ENCODE measurements at regions not wholly inside any gene's neighbourhood (a gene's known extent, or its start where the extent isn't known, plus 50 kb on each side); places are given as distances from the start of the nearest gene placed in this dataset.
"Not testable (repeated sequence)": the region's sequence is repeated elsewhere in the genome, so short reads cannot be mapped to it uniquely, and the experiment has no call there.

- no peaks in the 10 kb centered on the region for H4K20me1 ChIP-seq
Measured at GRCh38 chr6:92114797-92115196, 1304.6 kb downstream of the EPHA7 start.

GRCh38 chr6:92114091-92114675, 1305.2 kb downstream of the EPHA7 start:
- Histone ChIP-seq H3K36me3 (no peaks in the 10 kb centered on the region), H3K4me3 (no peak overlapping the region), H3K9ac (no peak overlapping the region), H3K27ac (no peak overlapping the region), H3K4me1 (peaks cover 0 to 41% (median 13%) of the 10 kb centered on the region in 10 experiments; a peak in 11 of 20 replicates), H4K20me1 (no peaks in the 10 kb centered on the region), H3K4me2 (no peak overlapping the region), H3K9me3 (replicated peaks in 1 of 11) (peaks cover 0 to 8% (median 0%) of the 10 kb centered on the region in 11 experiments; a peak in 8 of 22 replicates), H3K27me3 (no peaks in the 10 kb centered on the region)
- TF ChIP-seq Cebpa-rat (IDR thresholded peaks at IDR 0.05) = no peak

More at GRCh38 chr6:92114797-92115196, 1304.6 kb downstream of the EPHA7 start:
- Histone ChIP-seq H3K4me1 (peaks cover 0 to 35% (median 10%) of the 10 kb centered on the region in 10 experiments; a peak in 11 of 20 replicates), H3K9ac (no peak overlapping the region), H3K36me3 (no peaks in the 10 kb centered on the region), H3K9me3 (replicated peaks in 1 of 11) (peaks cover 0 to 2% (median 0%) of the 10 kb centered on the region in 11 experiments; a peak in 7 of 22 replicates), H3K4me2 (no peak overlapping the region), H3K4me3 (no peak overlapping the region), H3K27me3 (no peaks in the 10 kb centered on the region), H3K27ac (no peak overlapping the region)
- no peak for TF ChIP-seq Cebpa-rat (IDR thresholded peaks at IDR 0.05)

GRCh38 chr6:92111386-92111785, 1308.0 kb downstream of the EPHA7 start:
- Histone ChIP-seq H3K9me3 (replicated peaks in 1 of 11) (peaks cover 0 to 27% (median 0%) of the 10 kb centered on the region in 11 experiments; a peak in 9 of 22 replicates), H3K4me2 (peak overlapping the region in 5 of 11 experiments; percentile 17 to 81 (median 63); a peak in 7 of 22 replicates), H3K9ac (0 out of 22 replicates have a peak overlapping the region, but pooled peaks of 1 of the 11 experiments have one; percentile 24), H4K20me1 (no peaks in the 10 kb centered on the region), H3K27me3 (no peaks in the 10 kb centered on the region), H3K4me3 (no peak overlapping the region), H3K36me3 (no peaks in the 10 kb centered on the region), H3K27ac (peak overlapping the region in 6 of 11 experiments; percentile 43 to 90 (median 76); a peak in 10 of 22 replicates), H3K4me1 (peaks cover 0 to 42% (median 13%) of the 10 kb centered on the region in 10 experiments; a peak in 11 of 20 replicates)
- no peak for TF ChIP-seq Cebpa-rat (IDR thresholded peaks at IDR 0.05)

- Histone ChIP-seq H3K36me3 (no peaks in the 10 kb centered on the region), H3K4me3 (no peak overlapping the region), H3K27me3 (no peaks in the 10 kb centered on the region), H3K9me3 (replicated peaks in 1 of 11) (peaks cover 0 to 30% (median 0%) of the 10 kb centered on the region in 11 experiments; a peak in 9 of 22 replicates), H3K27ac (peak overlapping the region in 7 of 11 experiments; percentile 17 to 90 (median 76); a peak in 13 of 22 replicates), H4K20me1 (no peaks in the 10 kb centered on the region), H3K4me2 (peak overlapping the region in 6 of 11 experiments; percentile 14 to 81 (median 62); a peak in 10 of 22 replicates), H3K4me1 (peaks cover 0 to 36% (median 13%) of the 10 kb centered on the region in 10 experiments; a peak in 11 of 20 replicates), H3K9ac (peak overlapping the region in 5 of 11 experiments; percentile 13 to 69 (median 35); a peak in 7 of 22 replicates)
- no peak for TF ChIP-seq Cebpa-rat (IDR thresholded peaks at IDR 0.05)
Measured at GRCh38 chr6:92110403-92110802, 1309.0 kb downstream of the EPHA7 start.

DNA sequence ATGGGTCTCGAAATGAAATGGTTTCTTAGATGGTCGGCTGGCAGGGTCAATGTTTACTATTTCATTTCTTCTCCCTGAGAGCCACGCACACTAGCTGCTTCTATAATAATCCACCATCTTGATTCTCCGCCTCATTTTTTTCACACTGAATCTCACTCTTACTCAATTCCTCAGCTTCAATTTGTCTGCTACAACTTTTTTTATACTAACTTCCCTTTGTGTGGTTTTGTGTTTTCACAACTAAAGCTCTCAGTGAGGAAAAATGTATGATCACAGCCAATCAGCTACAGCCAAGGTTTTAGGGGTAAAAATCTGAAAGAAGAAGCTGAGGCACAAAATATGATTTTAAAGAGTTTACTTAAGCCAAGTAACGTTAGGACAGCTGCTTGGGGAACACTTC, 1309.4 kb downstream of the EPHA7 start:
- peak overlapping the region in 6 of 11 experiments; percentile 14 to 81 (median 62); a peak in 12 of 22 replicates for H3K4me2 ChIP-seq
- H3K27me3 ChIP-seq = no peaks in the 10 kb centered on the region
- peak overlapping the region in 5 of 11 experiments; percentile 13 to 69 (median 35); a peak in 7 of 22 replicates for H3K9ac ChIP-seq
- peaks cover 0 to 34% (median 0%) of the 10 kb centered on the region in 11 experiments; a peak in 9 of 22 replicates for H3K9me3 ChIP-seq (replicated peaks in 1 of 11)
- H4K20me1 ChIP-seq = no peaks in the 10 kb centered on the region
- peak overlapping the region in 6 of 11 experiments; percentile 50 to 90 (median 76); a peak in 13 of 22 replicates for H3K27ac ChIP-seq
- peaks cover 0 to 36% (median 13%) of the 10 kb centered on the region in 10 experiments; a peak in 11 of 20 replicates for H3K4me1 ChIP-seq
- TF ChIP-seq Cebpa-rat (IDR thresholded peaks at IDR 0.05) = peak in 1 of 11 experiments; percentile 15; a peak in 2 of 22 replicates
- no peaks in the 10 kb centered on the region for H3K36me3 ChIP-seq
- H3K4me3 ChIP-seq = no peak overlapping the region

- peak overlapping the region in 1 of 11 experiments; percentile 15; a peak in 1 of 22 replicates for H3K9ac ChIP-seq
- H3K4me2 ChIP-seq = peak overlapping the region in 5 of 11 experiments; percentile 56 to 81 (median 63); a peak in 10 of 22 replicates
Measured at GRCh38 chr6:92109256-92109655, 1310.1 kb downstream of the EPHA7 start.

GRCh38 chr6:92086750-92087149, 1332.6 kb downstream of the EPHA7 start:
- peaks cover 3 to 19% (median 8%) of the 10 kb centered on the region in 11 experiments; a peak in 11 of 22 replicates for H3K9me3 ChIP-seq (replicated peaks in 1 of 11)
- TF ChIP-seq Cebpa-rat (IDR thresholded peaks at IDR 0.05) = no peak
- H4K20me1 ChIP-seq = no peaks in the 10 kb centered on the region
- H3K4me2 ChIP-seq = no peak overlapping the region
- H3K4me1 ChIP-seq = peaks cover 7 to 12% (median 9%) of the 10 kb centered on the region in 10 experiments; a peak in 19 of 20 replicates
- no peak overlapping the region for H3K4me3 ChIP-seq
- H3K9ac ChIP-seq = no peak overlapping the region
- H3K36me3 ChIP-seq = no peaks in the 10 kb centered on the region
- H3K27ac ChIP-seq = no peak overlapping the region
- H3K27me3 ChIP-seq = no peaks in the 10 kb centered on the region

More at GRCh38 chr6:92109256-92109655, 1310.1 kb downstream of the EPHA7 start:
- H3K36me3 ChIP-seq = no peaks in the 10 kb centered on the region
- H3K9me3 ChIP-seq (replicated peaks in 1 of 11) = peaks cover 0 to 39% (median 0%) of the 10 kb centered on the region in 11 experiments; a peak in 9 of 22 replicates
- H3K27me3 ChIP-seq = no peaks in the 10 kb centered on the region
- no peak overlapping the region; a peak in 1 of 20 replicates for H3K4me3 ChIP-seq
- H4K20me1 ChIP-seq = no peaks in the 10 kb centered on the region
- peak overlapping the region in 6 of 11 experiments; percentile 50 to 90 (median 76); a peak in 10 of 22 replicates for H3K27ac ChIP-seq
- no peak for TF ChIP-seq Cebpa-rat (IDR thresholded peaks at IDR 0.05)
- peaks cover 0 to 36% (median 13%) of the 10 kb centered on the region in 10 experiments; a peak in 11 of 20 replicates for H3K4me1 ChIP-seq

- not testable (repeated sequence) for H3K27ac ChIP-seq, H3K27me3 ChIP-seq, H3K9ac ChIP-seq, H3K4me3 ChIP-seq, H3K4me2 ChIP-seq, H3K4me1 ChIP-seq, H4K20me1 ChIP-seq, H3K36me3 ChIP-seq
- H3K9me3 ChIP-seq (replicated peaks in 1 of 11) = peaks cover 3 to 17% (median 8%) of the 10 kb centered on the region in 11 experiments; a peak in 11 of 22 replicates
Measured at GRCh38 chr6:92083914-92084313, 1335.4 kb downstream of the EPHA7 start.

GRCh38 chr6:92072387-92072786, 1347.0 kb downstream of the EPHA7 start:
- Histone ChIP-seq H3K4me1 (peaks cover 0 to 8% (median 0%) of the 10 kb centered on the region in 10 experiments; a peak in 2 of 20 replicates), H3K9me3 (replicated peaks in 1 of 11) (no peaks in the 10 kb centered on the region), H3K4me3 (no peak overlapping the region), H3K4me2 (no peak overlapping the region), H3K36me3 (no peaks in the 10 kb centered on the region), H4K20me1 (no peaks in the 10 kb centered on the region), H3K27ac (no peak overlapping the region), H3K9ac (no peak overlapping the region), H3K27me3 (no peaks in the 10 kb centered on the region)
- TF ChIP-seq Cebpa-rat (IDR thresholded peaks at IDR 0.05) = no peak

All from BLaER1 treated with 17β-estradiol and CSF1 and Interleukin-3, amounts not matched to agents 10 nM and 100 nM (cell line).